ENCODE measurements at regions not wholly inside any gene's neighbourhood (a gene's known extent, or its start where the extent isn't known, plus 50 kb on each side); places are given as distances from the start of the nearest gene placed in this dataset.
A peak's percentile ranks its signal among the peaks of the same experiment; 100 is the strongest.

GRCh38 chr19:29266603-29267002 is 53.7 kb upstream of the UQCRFS1 start:
- peaks cover 0 to 3% of the 10 kb centered on the region in 2 donors for H3K4me1 ChIP-seq (ENCODE audit: control insufficient read depth in 2 of 2, insufficient read depth in 1 of 2, low read depth in 1 of 2, low read length in 2 of 2)
- H3K4me3 ChIP-seq (ENCODE audit: low read length in 2 of 2): no peak overlapping the region
- DNase-seq (ENCODE audit: low spot score): no peak
- no CpG with 5 or more reads among the region's 4 CpGs for WGBS, 2 donors (ENCODE audit: extremely low coverage in 2 of 2, insufficient read length in 2 of 2, insufficient replicate concordance in 1 of 2)
- H3K9me3 ChIP-seq (replicated peaks in 1 of 2; ENCODE audit: control insufficient read depth in 2 of 2, insufficient read depth in 1 of 2, low read depth in 1 of 2, low read length in 2 of 2): peaks cover 0 to 3% of the 10 kb centered on the region in 2 donors
- H3K9ac ChIP-seq (ENCODE audit: low read depth, low read length, poor library complexity): no peak overlapping the region
- H3K14ac ChIP-seq (ENCODE audit: low read length): no peak overlapping the region
- H2AFZ ChIP-seq (ENCODE audit: low read length): no peak overlapping the region
- no peak overlapping the region for H2BK5ac ChIP-seq (ENCODE audit: low read length)
- no peak overlapping the region for H3K23ac ChIP-seq (ENCODE audit: low read depth, low read length, poor library complexity)
- no peaks in the 10 kb centered on the region for H3K79me1 ChIP-seq (ENCODE audit: low read depth, low read length)
- H3K36me3 ChIP-seq (replicated peaks in 1 of 2; ENCODE audit: control insufficient read depth in 2 of 2, insufficient read depth in 2 of 2, low read length in 2 of 2): no peaks in the 10 kb centered on the region
- no peak overlapping the region for H2AK5ac ChIP-seq (ENCODE audit: low read depth, low read length)
- H4K91ac ChIP-seq (ENCODE audit: low read depth, low read length, poor library complexity): no peak overlapping the region
- no peak overlapping the region for H3K4me2 ChIP-seq (ENCODE audit: insufficient read depth, low read length, poor library complexity, severe bottlenecking)
- no peak overlapping the region for H2BK12ac ChIP-seq (ENCODE audit: low read length)
- H3K4ac ChIP-seq (ENCODE audit: low read length): no peak overlapping the region
- H4K8ac ChIP-seq (ENCODE audit: low read depth, low read length): no peak overlapping the region
- H3K27ac ChIP-seq (replicated peaks; ENCODE audit: low read length): no peak overlapping the region
- H2BK120ac ChIP-seq (ENCODE audit: low read depth, low read length): no peak overlapping the region
- no peak overlapping the region for H3K18ac ChIP-seq (ENCODE audit: low read length)
- peaks cover 0 to 16% (median 0%) of the 10 kb centered on the region in 3 experiments for H3K27me3 ChIP-seq (ENCODE audit: control insufficient read depth in 3 of 3, insufficient read depth in 3 of 3, low read depth in 1 of 3, low read length in 3 of 3)
- H2BK15ac ChIP-seq (ENCODE audit: low read length): no peak overlapping the region

GRCh38 chr19:29267701-29268100 is 54.8 kb upstream of the UQCRFS1 start:
- Histone ChIP-seq H3K4me1 (ENCODE audit: control insufficient read depth in 2 of 2, insufficient read depth in 1 of 2, low read depth in 1 of 2, low read length in 2 of 2) (peaks cover 0 to 3% of the 10 kb centered on the region in 2 donors), H2BK15ac (ENCODE audit: low read length) (no peak overlapping the region), H3K4me2 (ENCODE audit: insufficient read depth, low read length, poor library complexity, severe bottlenecking) (no peak overlapping the region), H3K4ac (ENCODE audit: low read length) (no peak overlapping the region), H4K91ac (ENCODE audit: low read depth, low read length, poor library complexity) (no peak overlapping the region), H2AK5ac (ENCODE audit: low read depth, low read length) (no peak overlapping the region), H3K9me3 (replicated peaks in 1 of 2; ENCODE audit: control insufficient read depth in 2 of 2, insufficient read depth in 1 of 2, low read depth in 1 of 2, low read length in 2 of 2) (peaks cover 0 to 3% of the 10 kb centered on the region in 2 donors), H2BK120ac (ENCODE audit: low read depth, low read length) (no peak overlapping the region), H4K8ac (ENCODE audit: low read depth, low read length) (no peak overlapping the region), H3K23ac (ENCODE audit: low read depth, low read length, poor library complexity) (no peak overlapping the region), H2BK5ac (ENCODE audit: low read length) (no peak overlapping the region), H3K27me3 (ENCODE audit: control insufficient read depth in 3 of 3, insufficient read depth in 3 of 3, low read depth in 1 of 3, low read length in 3 of 3) (peaks cover 0 to 16% (median 0%) of the 10 kb centered on the region in 3 experiments), H3K4me3 (ENCODE audit: low read length in 2 of 2) (no peak overlapping the region), H3K14ac (ENCODE audit: low read length) (no peak overlapping the region), H3K79me1 (ENCODE audit: low read depth, low read length) (no peaks in the 10 kb centered on the region), H3K36me3 (replicated peaks in 1 of 2; ENCODE audit: control insufficient read depth in 2 of 2, insufficient read depth in 2 of 2, low read length in 2 of 2) (peaks cover 0 to 2% of the 10 kb centered on the region in 2 donors), H2AFZ (ENCODE audit: low read length) (no peak overlapping the region), H2BK12ac (ENCODE audit: low read length) (no peak overlapping the region), H3K18ac (ENCODE audit: low read length) (no peak overlapping the region), H3K27ac (replicated peaks; ENCODE audit: low read length) (no peak overlapping the region), H3K9ac (ENCODE audit: low read depth, low read length, poor library complexity) (no peak overlapping the region)
- no peak for DNase-seq (ENCODE audit: low spot score)
- no CpG with 5 or more reads among the region's 8 CpGs for WGBS, 2 donors (ENCODE audit: extremely low coverage in 2 of 2, insufficient read length in 2 of 2, insufficient replicate concordance in 1 of 2)

- H3K4me1 ChIP-seq (ENCODE audit: control insufficient read depth in 2 of 2, insufficient read depth in 1 of 2, low read depth in 1 of 2, low read length in 2 of 2): peaks cover 0 to 2% of the 10 kb centered on the region in 2 donors
- DNase-seq (ENCODE audit: low spot score): no peak
Observed at GRCh38 chr19:29268103-29268502, 55.2 kb upstream of the UQCRFS1 start.

GRCh38 chr19:29268721-29269393 is 55.9 kb upstream of the UQCRFS1 start:
- Histone ChIP-seq H3K27me3 (ENCODE audit: control insufficient read depth in 3 of 3, insufficient read depth in 3 of 3, low read depth in 1 of 3, low read length in 3 of 3) (peaks cover 0 to 16% (median 0%) of the 10 kb centered on the region in 3 experiments), H2BK120ac (ENCODE audit: low read depth, low read length) (no peak overlapping the region), H3K79me1 (ENCODE audit: low read depth, low read length) (no peaks in the 10 kb centered on the region), H2BK5ac (ENCODE audit: low read length) (no peak overlapping the region), H3K4me2 (ENCODE audit: insufficient read depth, low read length, poor library complexity, severe bottlenecking) (no peak overlapping the region), H4K91ac (ENCODE audit: low read depth, low read length, poor library complexity) (no peak overlapping the region), H3K9ac (ENCODE audit: low read depth, low read length, poor library complexity) (no peak overlapping the region), H3K18ac (ENCODE audit: low read length) (peak overlapping the region; percentile 72), H4K8ac (ENCODE audit: low read depth, low read length) (no peak overlapping the region), H3K14ac (ENCODE audit: low read length) (no peak overlapping the region), H2AFZ (ENCODE audit: low read length) (peak overlapping the region; percentile 30), H3K9me3 (replicated peaks in 1 of 2; ENCODE audit: control insufficient read depth in 2 of 2, insufficient read depth in 1 of 2, low read depth in 1 of 2, low read length in 2 of 2) (peaks cover 0 to 3% of the 10 kb centered on the region in 2 donors), H2BK15ac (ENCODE audit: low read length) (no peak overlapping the region), H3K27ac (replicated peaks; ENCODE audit: low read length) (no peak overlapping the region), H3K23ac (ENCODE audit: low read depth, low read length, poor library complexity) (no peak overlapping the region), H2BK12ac (ENCODE audit: low read length) (no peak overlapping the region), H3K4ac (ENCODE audit: low read length) (no peak overlapping the region), H3K36me3 (replicated peaks in 1 of 2; ENCODE audit: control insufficient read depth in 2 of 2, insufficient read depth in 2 of 2, low read length in 2 of 2) (peaks cover 0 to 2% of the 10 kb centered on the region in 2 donors), H2AK5ac (ENCODE audit: low read depth, low read length) (no peak overlapping the region), H3K4me1 (ENCODE audit: control insufficient read depth in 2 of 2, insufficient read depth in 1 of 2, low read depth in 1 of 2, low read length in 2 of 2) (no peaks in the 10 kb centered on the region), H3K4me3 (ENCODE audit: low read length in 2 of 2) (no peak overlapping the region)
- whole genome bisulfite sequencing, 2 donors (ENCODE audit: extremely low coverage in 2 of 2, insufficient read length in 2 of 2, insufficient replicate concordance in 1 of 2): no CpG with 5 or more reads among the region's 25 CpGs
- no peak for DNase-seq (ENCODE audit: low spot score)

More at GRCh38 chr19:29268103-29268502, 55.2 kb upstream of the UQCRFS1 start:
- Histone ChIP-seq H2BK5ac (ENCODE audit: low read length) (no peak overlapping the region), H2BK120ac (ENCODE audit: low read depth, low read length) (no peak overlapping the region), H3K18ac (ENCODE audit: low read length) (peak overlapping the region; percentile 30), H3K9ac (ENCODE audit: low read depth, low read length, poor library complexity) (no peak overlapping the region), H3K36me3 (replicated peaks in 1 of 2; ENCODE audit: control insufficient read depth in 2 of 2, insufficient read depth in 2 of 2, low read length in 2 of 2) (peaks cover 0 to 2% of the 10 kb centered on the region in 2 donors), H2BK12ac (ENCODE audit: low read length) (no peak overlapping the region), H3K14ac (ENCODE audit: low read length) (no peak overlapping the region), H3K4me3 (ENCODE audit: low read length in 2 of 2) (no peak overlapping the region), H3K27ac (replicated peaks; ENCODE audit: low read length) (no peak overlapping the region), H3K23ac (ENCODE audit: low read depth, low read length, poor library complexity) (no peak overlapping the region), H3K27me3 (ENCODE audit: control insufficient read depth in 3 of 3, insufficient read depth in 3 of 3, low read depth in 1 of 3, low read length in 3 of 3) (peaks cover 0 to 16% (median 0%) of the 10 kb centered on the region in 3 experiments), H2AFZ (ENCODE audit: low read length) (no peak overlapping the region), H2BK15ac (ENCODE audit: low read length) (peak overlapping the region; percentile 40), H3K79me1 (ENCODE audit: low read depth, low read length) (no peaks in the 10 kb centered on the region), H4K8ac (ENCODE audit: low read depth, low read length) (no peak overlapping the region), H3K9me3 (replicated peaks in 1 of 2; ENCODE audit: control insufficient read depth in 2 of 2, insufficient read depth in 1 of 2, low read depth in 1 of 2, low read length in 2 of 2) (peaks cover 0 to 3% of the 10 kb centered on the region in 2 donors), H4K91ac (ENCODE audit: low read depth, low read length, poor library complexity) (no peak overlapping the region), H3K4me2 (ENCODE audit: insufficient read depth, low read length, poor library complexity, severe bottlenecking) (no peak overlapping the region), H2AK5ac (ENCODE audit: low read depth, low read length) (no peak overlapping the region), H3K4ac (ENCODE audit: low read length) (no peak overlapping the region)
- WGBS, 2 donors (ENCODE audit: extremely low coverage in 2 of 2, insufficient read length in 2 of 2, insufficient replicate concordance in 1 of 2): no CpG with 5 or more reads among the region's 17 CpGs

Data from neuronal stem cell (in vitro differentiated cells).